GM23338 (cell line): ENCODE measurements at regions not wholly inside any gene's neighbourhood (a gene's known extent, or its start where the extent isn't known, plus 50 kb on each side); places are given as distances from the start of the nearest gene placed in this dataset.

Source experiments
- ATAC-seq: fragments of 200-7000 bp; cut with Tn5 transposase; 3 replicates; pipeline ENCODE4 v1.9.1; 2020
- DNase-seq: peaks from one replicate; pipeline ENCODE4 v3.0.0-alpha.2; 2015; ENCODE audit warnings: low spot score
- H2AFZ ChIP-seq: fragments of 200-600 bp; sonication (generic); 2 replicates; pipeline ENCODE4 v1.8.0; 2016; ENCODE audit warnings: antibody characterized with exemption, mild to moderate bottlenecking, moderate library complexity
- H3F3A ChIP-seq: fragments of 200-600 bp; sonication (generic); replicated peaks from 2 replicates; pipeline ENCODE4 v1.8.0; 2017; ENCODE audit warnings: antibody characterized with exemption, mixed run types, low read depth
- H3K27ac ChIP-seq: fragments of 200-600 bp; sonication (generic); 2 replicates; pipeline ENCODE4 v1.6.1; 2016; ENCODE audit warnings: low read depth
- H3K27me3 ChIP-seq: fragments of 200-600 bp; sonication (generic); 2 replicates; pipeline ENCODE4 v1.8.0; 2016; ENCODE audit warnings: mild to moderate bottlenecking, mixed run types, moderate library complexity; ENCODE audit not compliant: insufficient read depth
- H3K36me3 ChIP-seq: fragments of 200-600 bp; sonication (generic); 2 replicates; pipeline ENCODE4 v1.8.0; 2016; ENCODE audit warnings: mild to moderate bottlenecking; ENCODE audit not compliant: insufficient read depth
- H3K4me1 ChIP-seq: fragments of 200-600 bp; sonication (generic); 2 replicates; pipeline ENCODE4 v1.8.0; 2016; ENCODE audit warnings: mild to moderate bottlenecking, moderate library complexity; ENCODE audit not compliant: insufficient read depth
- H3K4me2 ChIP-seq: fragments of 200-600 bp; sonication (generic); 2 replicates; pipeline ENCODE4 v1.7.1; 2017; ENCODE audit warnings: mixed run types
- H3K4me3 ChIP-seq: fragments of 200-600 bp; sonication (generic); 2 replicates; pipeline ENCODE4 v1.6.1; 2016; ENCODE audit warnings: mixed run types
- H3K79me2 ChIP-seq: fragments of 200-600 bp; sonication (generic); replicated peaks from 2 replicates; pipeline ENCODE4 v1.8.0; 2017; ENCODE audit warnings: mild to moderate bottlenecking; ENCODE audit not compliant: insufficient read depth
- H3K9me2 ChIP-seq: fragments of 200-600 bp; sonication (generic); 2 replicates; pipeline ENCODE4 v1.8.0; 2017; ENCODE audit not compliant: insufficient read depth
- H4K20me1 ChIP-seq: fragments of 200-600 bp; sonication (generic); replicated peaks from 2 replicates; pipeline ENCODE4 v1.8.0; 2017; ENCODE audit warnings: mild to moderate bottlenecking; ENCODE audit not compliant: insufficient read depth
- H3K27ac Mint-ChIP-seq: 2 replicates; pipeline ENCODE4 v1.8.0; 2020; ENCODE audit warnings: inconsistent platforms, mild to moderate bottlenecking, moderate library complexity, mixed read lengths
- H3K27me3 Mint-ChIP-seq: 3 replicates; pipeline ENCODE4 v1.8.0; 2022; ENCODE audit warnings: low read depth, mild to moderate bottlenecking, moderate library complexity, mixed read lengths, inconsistent platforms; ENCODE audit not compliant: insufficient read depth, poor library complexity
- H3K36me3 Mint-ChIP-seq: 3 replicates; pipeline ENCODE4 v1.8.0; 2021; ENCODE audit warnings: low read depth, mild to moderate bottlenecking, inconsistent platforms, moderate library complexity, mixed read lengths
- H3K4me1 Mint-ChIP-seq: 3 replicates; pipeline ENCODE4 v1.8.0; 2020; ENCODE audit warnings: mild to moderate bottlenecking, inconsistent platforms, mixed read lengths
- H3K4me3 Mint-ChIP-seq: 3 replicates; pipeline ENCODE4 v1.8.0; 2021; ENCODE audit warnings: moderate library complexity, mild to moderate bottlenecking, inconsistent platforms, mixed read lengths
- H3K9me3 Mint-ChIP-seq: 3 replicates; pipeline ENCODE4 v1.8.0; 2020; ENCODE audit warnings: moderate library complexity, mild to moderate bottlenecking, inconsistent platforms, mixed read lengths
- CREB1 ChIP-seq: fragments of 250-450 bp; sonication (Bioruptor Pico); IDR thresholded peaks from 2 replicates; pipeline ENCODE4 v1.5.0; 2020; ENCODE audit warnings: low read depth, mild to moderate bottlenecking, moderate library complexity
- ETS1 ChIP-seq: IDR thresholded peaks from 2 replicates; pipeline ENCODE4 v1.6.1; 2016; ENCODE audit warnings: antibody characterized with exemption
- EZH2 ChIP-seq: fragments of 200-600 bp; sonication (generic); IDR thresholded peaks from one replicate; pipeline ENCODE4 v1.8.0; 2017; ENCODE audit warnings: antibody characterized with exemption, mild to moderate bottlenecking, low read depth; ENCODE audit not compliant: unreplicated experiment
- JUNB ChIP-seq: IDR thresholded peaks from one replicate; pipeline ENCODE4 v1.6.1; 2016; ENCODE audit warnings: antibody characterized with exemption; ENCODE audit not compliant: unreplicated experiment
- NANOG ChIP-seq: IDR thresholded peaks from 2 replicates; pipeline ENCODE4 v1.6.1; 2016; ENCODE audit warnings: antibody characterized with exemption, borderline replicate concordance
- REST ChIP-seq: IDR thresholded peaks from one replicate; pipeline ENCODE4 v1.6.1; 2018; ENCODE audit warnings: antibody characterized with exemption; ENCODE audit not compliant: unreplicated experiment
- STAT1 ChIP-seq: IDR thresholded peaks from one replicate; pipeline ENCODE4 v1.6.1; 2016; ENCODE audit warnings: antibody characterized with exemption; ENCODE audit not compliant: unreplicated experiment
- ZNF114 ChIP-seq: fragments of 250-450 bp; sonication (Bioruptor Pico); IDR thresholded peaks from 2 replicates; pipeline ENCODE4 v1.5.0; 2020; ENCODE audit warnings: mild to moderate bottlenecking, moderate library complexity
- ZNF462 ChIP-seq: fragments of 250-450 bp; sonication (Bioruptor Pico); IDR thresholded peaks from 2 replicates; pipeline ENCODE4 v1.5.0; 2020; ENCODE audit warnings: mild to moderate bottlenecking, moderate library complexity

- Histone ChIP-seq H3K79me2 (no peaks in the 10 kb centered on the region), H3K9me2 (peaks cover 5% of the 10 kb centered on the region; the same call in 1 of the 2 replicates), H3K27ac (no peak overlapping the region), H2AFZ (no peak overlapping the region), H3K36me3 (no peaks in the 10 kb centered on the region; the same call in 1 of the 2 replicates), H3F3A (no peaks in the 10 kb centered on the region), H3K4me1 (peaks cover 5% of the 10 kb centered on the region; the same call in 1 of the 2 replicates), H3K4me2 (no peak overlapping the region), H3K27me3 (no peaks in the 10 kb centered on the region), H3K4me3 (no peak overlapping the region), H4K20me1 (no peaks in the 10 kb centered on the region)
- Mint-ChIP-seq H3K4me1 (peaks cover 6% of the 10 kb centered on the region; the same call in 2 of the 3 replicates), H3K27me3 (no peaks in the 10 kb centered on the region), H3K4me3 (no peak overlapping the region), H3K36me3 (peaks cover 10% of the 10 kb centered on the region; the same call in 2 of the 3 replicates), H3K9me3 (peaks cover 13% of the 10 kb centered on the region), H3K27ac (no peak overlapping the region)
- no peak for ATAC-seq
- TF ChIP-seq CREB1 (CRISPR knock-in tag): no peak
- TF ChIP-seq ZNF462 (CRISPR knock-in tag): no peak
- TF ChIP-seq JUNB: no peak
- no peak for DNase-seq
Observed at GRCh38 chr5:167228134-167228533, 1063.3 kb upstream of the WWC1 start.

- Histone ChIP-seq H3K4me2 (no peak overlapping the region), H3K27me3 (no peaks in the 10 kb centered on the region), H3F3A (no peaks in the 10 kb centered on the region), H3K4me3 (no peak overlapping the region), H3K36me3 (no peaks in the 10 kb centered on the region; the same call in 1 of the 2 replicates), H3K9me2 (peaks cover 5% of the 10 kb centered on the region; the same call in 1 of the 2 replicates), H2AFZ (no peak overlapping the region), H3K79me2 (no peaks in the 10 kb centered on the region), H4K20me1 (no peaks in the 10 kb centered on the region), H3K27ac (no peak overlapping the region), H3K4me1 (peaks cover 5% of the 10 kb centered on the region; the same call in 1 of the 2 replicates)
- ATAC-seq: no peak
- no peak overlapping the region for H3K4me3 Mint-ChIP-seq
- DNase-seq: no peak
- peaks cover 10% of the 10 kb centered on the region; the same call in 2 of the 3 replicates for H3K36me3 Mint-ChIP-seq
- no peaks in the 10 kb centered on the region for H3K27me3 Mint-ChIP-seq
- H3K4me1 Mint-ChIP-seq: peaks cover 6% of the 10 kb centered on the region; the same call in 2 of the 3 replicates
- H3K9me3 Mint-ChIP-seq: peaks cover 13% of the 10 kb centered on the region
- no peak overlapping the region for H3K27ac Mint-ChIP-seq
- TF ChIP-seq REST (no peak), EZH2 (no peak), JUNB (no peak), CREB1 (CRISPR knock-in tag) (no peak), STAT1 (no peak), ZNF114 (CRISPR knock-in tag) (no peak), ETS1 (no peak), NANOG (no peak)
Observed at GRCh38 chr5:167229751-167230150, 1061.7 kb upstream of the WWC1 start.
